ENCODE measurements at regions not wholly inside any gene's neighbourhood (a gene's known extent, or its start where the extent isn't known, plus 50 kb on each side); places are given as distances from the start of the nearest gene placed in this dataset.

DNA sequence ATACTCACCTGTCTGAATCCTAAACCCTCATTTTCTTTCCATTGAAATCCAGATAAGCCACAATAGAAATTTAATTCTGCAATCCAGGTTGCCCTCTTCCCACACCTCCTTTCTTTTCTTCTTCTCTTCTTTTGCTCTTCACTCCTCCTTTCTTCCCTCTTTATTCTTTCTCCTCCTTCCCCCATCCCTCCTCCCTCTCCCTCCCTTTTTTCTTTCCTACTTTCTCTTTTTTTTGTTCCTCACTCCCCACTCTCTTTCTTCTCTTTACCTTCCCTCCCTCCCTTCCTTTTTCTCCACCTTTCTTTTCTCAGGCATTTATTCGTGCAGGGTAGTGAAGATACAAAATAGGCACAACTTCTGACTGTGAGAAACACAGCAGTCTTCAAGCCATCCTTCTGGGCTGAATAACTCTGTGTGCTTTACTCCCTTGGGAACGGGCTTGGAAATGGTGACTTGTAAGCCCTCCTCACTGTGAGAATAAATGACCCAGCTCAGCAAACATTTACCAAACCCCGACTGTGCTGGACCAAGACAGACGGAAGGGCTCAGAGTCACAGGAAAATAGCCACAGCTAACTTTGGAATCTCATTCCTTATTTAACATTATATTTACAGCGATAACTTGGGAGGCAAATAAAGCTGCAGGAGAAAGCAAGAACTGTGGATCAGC is 140.8 kb downstream of the HAPSTR1 start:
- TF ChIP-seq POLR2A (IDR thresholded peaks at IDR 0.05) (no peak), CTCF (IDR thresholded peaks at IDR 0.05) (no peak)

All from uterus (tissue), 2 donors.